ENCODE measurements at regions not wholly inside any gene's neighbourhood (a gene's known extent, or its start where the extent isn't known, plus 50 kb on each side); places are given as distances from the start of the nearest gene placed in this dataset.

GRCh38 chr3:106685745-106686144 is 691.5 kb upstream of the CCDC54 start:
- H3K27ac ChIP-seq: no peak overlapping the region
- no peaks in the 10 kb centered on the region for H3K4me1 ChIP-seq
- TF ChIP-seq CTCF (IDR thresholded peaks at IDR 0.05) (no peak), POLR2A (IDR thresholded peaks at IDR 0.05) (no peak)
- no peak for DNase-seq
- no peaks in the 10 kb centered on the region for H3K9me3 ChIP-seq
- intact Hi-C loops (cut with DNase I; ENCODE audit: low total_unique reads): no loop called here
- H3K4me3 ChIP-seq: no peak overlapping the region
- H3K36me3 ChIP-seq: no peaks in the 10 kb centered on the region
- no peaks in the 10 kb centered on the region for H3K27me3 ChIP-seq

- TF ChIP-seq POLR2A (IDR thresholded peaks at IDR 0.05): no peak
- no peak for TF ChIP-seq CTCF (IDR thresholded peaks at IDR 0.05)
- H3K36me3 ChIP-seq: no peaks in the 10 kb centered on the region
Measured at GRCh38 chr3:106687905-106688304, 689.3 kb upstream of the CCDC54 start.

GRCh38 chr3:106688464-106688863 is 688.8 kb upstream of the CCDC54 start:
- H3K27me3 ChIP-seq: no peaks in the 10 kb centered on the region
- H3K36me3 ChIP-seq: no peaks in the 10 kb centered on the region
- H3K9me3 ChIP-seq: no peaks in the 10 kb centered on the region
- no peak for TF ChIP-seq CTCF (IDR thresholded peaks at IDR 0.05)
- no peak for TF ChIP-seq POLR2A (IDR thresholded peaks at IDR 0.05)
- no peak overlapping the region for H3K4me3 ChIP-seq
- H3K4me1 ChIP-seq: no peaks in the 10 kb centered on the region
- no peak for DNase-seq
- H3K27ac ChIP-seq: no peak overlapping the region
- intact Hi-C loops (cut with DNase I; ENCODE audit: low total_unique reads): no loop called here

More at GRCh38 chr3:106687905-106688304, 689.3 kb upstream of the CCDC54 start:
- H3K4me1 ChIP-seq: no peaks in the 10 kb centered on the region
- no peak overlapping the region for H3K4me3 ChIP-seq
- no peak for DNase-seq
- H3K27ac ChIP-seq: no peak overlapping the region
- intact Hi-C loops (cut with DNase I; ENCODE audit: low total_unique reads): no loop called here
- no peaks in the 10 kb centered on the region for H3K27me3 ChIP-seq
- H3K9me3 ChIP-seq: no peaks in the 10 kb centered on the region

- H3K4me3 ChIP-seq: no peak overlapping the region
Measured at GRCh38 chr3:106691476-106691875, 685.8 kb upstream of the CCDC54 start.

GRCh38 chr3:106692624-106693023 is 684.6 kb upstream of the CCDC54 start:
- H3K27ac ChIP-seq: no peak overlapping the region
- no peak for TF ChIP-seq POLR2A (IDR thresholded peaks at IDR 0.05)
- no peaks in the 10 kb centered on the region for H3K4me1 ChIP-seq
- no peak overlapping the region for H3K4me3 ChIP-seq
- H3K27me3 ChIP-seq: no peaks in the 10 kb centered on the region
- no peak for DNase-seq
- no peaks in the 10 kb centered on the region for H3K36me3 ChIP-seq
- intact Hi-C loops (cut with DNase I; ENCODE audit: low total_unique reads): no loop called here
- H3K9me3 ChIP-seq: no peaks in the 10 kb centered on the region

More at GRCh38 chr3:106691476-106691875, 685.8 kb upstream of the CCDC54 start:
- intact Hi-C loops (cut with DNase I; ENCODE audit: low total_unique reads): no loop called here
- H3K9me3 ChIP-seq: no peaks in the 10 kb centered on the region
- no peaks in the 10 kb centered on the region for H3K4me1 ChIP-seq
- H3K27ac ChIP-seq: no peak overlapping the region
- no peak for TF ChIP-seq POLR2A (IDR thresholded peaks at IDR 0.05)
- no peak for TF ChIP-seq CTCF (IDR thresholded peaks at IDR 0.05)
- no peaks in the 10 kb centered on the region for H3K36me3 ChIP-seq
- no peaks in the 10 kb centered on the region for H3K27me3 ChIP-seq
- DNase-seq: no peak

GRCh38 chr3:106699122-106699521 is 678.1 kb upstream of the CCDC54 start:
- TF ChIP-seq CTCF (IDR thresholded peaks at IDR 0.05): no peak
- no peak for TF ChIP-seq POLR2A (IDR thresholded peaks at IDR 0.05)
- no peaks in the 10 kb centered on the region for H3K27me3 ChIP-seq
- H3K27ac ChIP-seq: no peak overlapping the region
- H3K9me3 ChIP-seq: no peaks in the 10 kb centered on the region
- no peaks in the 10 kb centered on the region for H3K4me1 ChIP-seq
- intact Hi-C loops (cut with DNase I; ENCODE audit: low total_unique reads): no loop called here
- DNase-seq: no peak
- no peak overlapping the region for H3K4me3 ChIP-seq
- H3K36me3 ChIP-seq: no peaks in the 10 kb centered on the region

All from uterus (tissue), 3 donors.